Activated CD4-positive, alpha-beta T cell treated with anti-CD3 and anti-CD28 coated beads, Interleukin-2, amount 50 U/mL, for 4 hours (primary cell): ENCODE measurements at regions not wholly inside any gene's neighbourhood (a gene's known extent, or its start where the extent isn't known, plus 50 kb on each side); places are given as distances from the start of the nearest gene placed in this dataset.

ENCODE experiments used
- DNase-seq, 2 experiments: peaks; one replicate each; pipeline ENCODE4 v3.0.0-alpha.2; 2020

DNA sequence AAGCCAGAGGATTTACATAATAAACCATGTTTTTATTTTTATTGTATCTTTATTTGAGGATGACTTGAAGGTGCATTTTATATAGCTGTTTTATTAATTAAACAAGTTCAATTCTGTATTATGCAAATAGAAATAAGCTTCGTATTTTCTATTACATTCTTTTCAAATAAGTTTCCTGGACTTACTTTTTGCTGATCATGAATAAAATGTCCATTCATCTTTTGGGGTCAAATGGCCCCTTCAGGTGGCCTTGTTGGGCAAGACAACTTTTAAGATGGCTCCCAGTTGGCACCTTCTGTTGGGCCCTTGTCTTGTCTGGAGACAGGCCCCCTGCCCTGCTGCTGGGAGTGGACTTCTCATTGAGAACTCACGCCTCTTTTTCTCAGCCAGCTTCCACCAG lies 654.6 kb upstream of the NOX3 start:
- no peak for DNase-seq

DNA sequence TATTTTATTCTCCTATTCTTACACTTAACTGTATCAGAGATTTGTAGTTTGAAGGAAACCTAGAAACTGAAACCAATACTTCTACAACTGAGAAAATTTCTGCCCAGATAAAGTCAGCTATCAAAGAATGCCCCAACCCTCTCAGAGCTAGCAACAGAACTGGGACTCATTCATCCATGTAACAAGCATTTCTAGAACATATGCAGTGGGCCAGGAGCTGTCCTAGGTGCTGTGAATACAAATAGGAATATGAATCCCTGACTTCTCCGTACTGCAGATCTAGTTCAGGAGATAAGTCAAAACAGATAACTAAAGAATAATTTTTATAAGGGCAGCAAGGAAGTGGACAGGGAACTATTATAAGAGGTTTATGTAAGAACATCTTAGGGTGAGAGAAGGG lies 654.1 kb upstream of the NOX3 start:
- DNase-seq = no peak

DNA sequence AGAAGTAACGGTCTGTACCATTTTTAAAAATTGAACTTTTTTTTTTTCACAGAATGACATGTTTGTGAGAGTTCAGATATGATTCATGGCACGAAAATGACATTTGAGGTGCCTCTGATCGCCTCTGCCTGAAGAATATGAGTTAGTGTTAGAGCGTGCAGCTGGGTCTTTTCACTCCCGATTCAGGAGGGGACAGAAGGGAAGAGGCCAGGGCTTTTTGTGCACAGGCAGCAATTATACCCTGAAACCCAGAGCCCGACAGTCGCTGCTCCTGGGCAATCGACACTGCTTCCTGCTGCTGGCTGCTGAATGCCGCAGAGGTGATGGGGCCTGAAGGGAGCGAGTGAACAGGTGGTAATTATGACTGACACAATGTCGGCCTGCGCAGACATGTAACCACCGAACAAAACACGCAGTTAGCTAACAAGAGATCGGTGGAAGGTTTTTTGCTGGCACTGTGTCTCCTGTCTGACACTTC lies 652.0 kb upstream of the NOX3 start:
- no peak for DNase-seq

DNA sequence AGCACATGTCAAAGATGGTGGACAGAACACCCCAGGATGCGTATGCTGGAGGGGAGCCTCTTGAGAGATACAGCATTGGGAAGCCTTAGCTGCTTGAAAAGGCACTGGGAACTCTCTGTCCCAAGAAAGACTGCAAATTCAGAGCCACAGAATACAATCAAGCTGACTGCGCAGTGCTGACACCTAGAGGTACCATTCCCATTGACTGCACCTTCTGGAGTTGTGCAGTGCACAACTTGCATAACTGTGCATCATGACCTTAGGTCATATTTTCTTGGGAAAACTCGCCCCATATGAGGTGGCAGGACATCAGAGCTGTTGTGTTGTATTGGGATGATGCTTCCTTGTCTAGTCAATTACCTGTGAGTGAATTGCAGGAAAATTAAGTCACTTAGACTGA lies 646.5 kb upstream of the NOX3 start:
- no peak for DNase-seq

DNA sequence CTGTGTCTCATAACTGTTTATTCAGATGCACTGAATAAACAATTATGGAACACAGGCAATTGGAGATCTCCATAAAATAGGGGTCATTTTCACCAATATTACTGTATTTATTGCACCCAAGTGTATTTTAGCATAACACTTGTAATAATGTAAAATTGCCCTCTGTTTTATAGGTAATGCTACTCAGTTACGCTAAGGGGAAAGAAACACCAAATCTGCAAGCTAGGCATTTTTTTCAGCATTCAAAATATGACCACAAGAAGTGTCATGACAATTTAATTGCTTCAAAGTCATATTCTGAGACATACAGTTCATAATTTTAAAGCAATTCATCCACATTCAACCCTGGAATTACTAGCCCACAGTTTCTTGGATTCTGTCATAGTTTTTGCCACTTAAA lies 643.2 kb upstream of the NOX3 start:
- DNase-seq = no peak

DNA sequence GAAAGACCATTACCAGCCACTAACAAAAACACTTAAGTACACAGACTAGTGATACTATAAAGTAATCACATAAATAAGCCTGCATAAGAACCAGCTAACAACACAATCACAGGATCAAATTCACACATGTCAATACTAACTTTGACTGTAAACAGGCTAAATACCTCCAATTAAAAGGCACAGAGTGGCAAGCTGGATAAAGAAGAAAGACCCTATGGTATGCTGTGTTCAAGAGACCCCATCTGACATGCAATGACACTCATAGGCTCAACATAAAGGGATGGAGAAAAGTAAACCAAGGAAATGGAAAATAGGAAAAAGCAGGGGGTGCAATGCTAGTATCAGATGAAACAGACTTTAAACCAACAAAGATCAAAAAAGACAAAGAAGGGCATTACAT lies 631.8 kb upstream of the NOX3 start:
- no peak for DNase-seq

DNA sequence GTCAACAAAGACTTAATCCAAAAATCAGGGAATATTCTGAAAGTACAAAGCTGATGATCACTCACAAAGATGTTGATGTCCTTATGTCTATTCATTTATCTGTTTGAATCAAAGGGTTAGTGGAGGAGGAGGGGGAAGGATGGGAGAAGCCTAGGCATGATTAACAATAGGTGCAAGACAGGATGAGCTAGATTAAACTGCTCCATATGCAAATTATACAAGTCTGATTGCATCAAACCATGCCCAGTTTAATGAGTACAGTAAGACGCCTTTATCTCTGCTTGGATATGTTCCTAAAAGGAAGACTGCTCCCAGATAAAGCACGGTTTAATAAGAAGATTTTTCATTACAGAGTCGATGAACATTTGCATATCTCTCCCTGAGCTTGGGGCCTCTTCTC lies 626.4 kb upstream of the NOX3 start:
- no peak for DNase-seq

DNA sequence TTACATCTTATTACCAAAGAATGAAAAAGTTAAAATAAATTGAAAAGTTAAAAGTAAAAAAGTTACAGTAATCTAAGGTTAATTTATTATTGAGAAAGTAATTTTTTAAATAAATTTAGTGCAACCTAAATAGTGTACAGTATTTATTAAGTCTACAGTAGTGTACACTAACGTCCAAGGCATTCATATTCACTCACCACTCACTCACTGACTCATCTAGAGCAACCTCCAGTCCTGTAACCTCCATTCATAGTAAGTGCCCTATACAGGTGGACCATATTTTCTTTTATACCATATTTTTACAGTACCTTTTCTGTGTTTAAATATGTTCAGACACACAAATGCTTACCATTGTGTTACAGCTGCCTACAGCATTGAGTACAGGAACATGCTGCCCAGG lies 624.7 kb upstream of the NOX3 start:
- DNase-seq = no peak

DNA sequence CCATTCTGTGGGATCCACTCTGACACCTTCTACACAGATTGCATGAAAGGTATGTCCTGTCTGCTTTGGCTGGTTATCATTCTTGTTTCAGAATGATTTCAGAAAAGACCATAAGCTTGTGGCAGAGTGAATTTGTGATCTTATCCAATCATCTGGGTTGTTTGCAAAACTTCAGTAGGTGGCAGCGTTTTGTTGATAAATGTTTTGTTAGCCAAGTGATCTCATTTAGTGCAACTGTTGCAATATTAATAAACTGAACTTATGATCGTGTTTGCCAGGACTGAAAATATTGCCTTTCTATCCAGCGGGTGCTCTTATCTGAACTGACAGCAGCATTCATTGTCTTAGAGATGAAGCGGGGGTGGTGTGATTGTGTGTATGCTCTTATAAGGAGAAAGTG lies 613.2 kb upstream of the NOX3 start:
- no peak for DNase-seq

DNA sequence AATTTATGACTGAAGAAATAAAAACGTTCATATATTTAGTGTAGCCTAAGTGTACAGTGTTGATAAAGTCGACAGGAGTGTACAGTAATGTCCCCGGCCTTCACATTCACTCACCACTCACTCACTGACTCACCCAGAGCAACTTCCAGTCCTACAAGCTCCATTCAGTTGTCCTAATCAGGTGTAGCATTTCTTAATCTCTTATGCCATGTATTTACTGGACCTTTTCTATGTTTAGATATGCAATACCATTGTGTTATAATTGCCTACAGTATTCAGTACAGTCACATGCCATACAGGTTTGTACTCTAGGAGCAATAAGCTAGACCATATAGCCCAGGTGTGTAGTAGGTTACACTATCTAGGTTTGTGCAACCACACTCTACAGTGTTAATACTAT lies 610.2 kb upstream of the NOX3 start:
- no peak for DNase-seq

DNA sequence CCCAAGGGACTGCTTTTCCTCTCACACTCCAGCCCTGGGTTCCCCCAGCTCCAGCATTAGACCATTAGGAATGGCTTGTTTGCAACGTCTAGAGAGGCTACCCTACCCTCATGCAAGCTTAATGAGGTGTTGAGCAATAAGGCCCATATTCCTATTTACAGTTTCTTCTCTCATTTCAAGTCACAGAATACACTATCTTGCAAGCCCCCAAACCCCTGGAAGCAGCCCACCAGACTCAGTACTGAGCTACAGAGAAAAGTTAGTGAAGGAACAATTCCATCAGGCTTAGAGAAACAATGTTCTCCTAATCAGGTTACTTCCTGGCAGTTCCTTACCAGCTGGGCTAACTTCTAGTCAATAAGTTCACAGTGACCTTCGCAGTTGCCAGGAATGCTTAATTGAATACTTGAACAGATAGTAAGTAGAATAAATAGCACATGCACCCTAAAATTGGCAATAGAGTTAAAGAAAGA lies 606.5 kb upstream of the NOX3 start:
- no peak for DNase-seq

DNA sequence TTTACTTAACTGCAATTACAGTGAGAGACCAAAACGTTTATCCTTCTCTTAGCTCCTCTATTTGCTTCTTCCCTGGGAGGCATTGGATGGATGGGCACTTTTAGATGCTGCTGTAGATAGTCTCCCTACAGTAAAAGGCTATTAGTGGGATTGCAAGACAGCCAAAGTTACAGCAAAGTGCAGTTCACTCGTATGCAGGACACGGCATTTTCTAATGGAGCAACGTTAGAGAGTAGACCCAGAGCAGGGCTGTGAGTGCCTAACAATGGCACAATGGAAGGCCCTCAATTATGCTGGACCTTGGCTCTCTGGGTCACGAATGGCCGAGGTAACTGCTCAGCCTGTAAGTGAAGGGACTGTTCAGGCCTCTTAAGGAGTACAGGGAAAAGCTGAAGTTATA lies 605.8 kb upstream of the NOX3 start:
- no peak for DNase-seq

DNA sequence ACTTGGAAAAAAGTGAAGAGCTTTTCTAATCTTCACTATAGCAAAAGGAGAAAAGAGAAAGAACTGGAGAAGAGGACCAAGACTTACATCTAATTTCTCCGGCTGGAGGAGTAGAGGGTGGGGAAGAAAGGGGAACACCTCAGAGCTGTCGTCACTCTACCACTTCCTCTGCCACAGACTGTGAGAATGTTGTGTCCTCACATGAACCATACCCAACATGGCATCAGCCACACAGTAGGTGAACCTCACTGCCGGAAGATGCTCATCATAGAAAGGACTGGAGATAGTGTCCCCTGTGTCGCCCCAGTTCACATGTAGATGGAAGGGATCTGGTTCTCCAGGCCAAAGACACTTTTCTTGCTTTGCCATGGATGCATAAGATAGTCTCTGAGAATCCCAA lies 604.4 kb upstream of the NOX3 start:
- no peak for DNase-seq

DNA sequence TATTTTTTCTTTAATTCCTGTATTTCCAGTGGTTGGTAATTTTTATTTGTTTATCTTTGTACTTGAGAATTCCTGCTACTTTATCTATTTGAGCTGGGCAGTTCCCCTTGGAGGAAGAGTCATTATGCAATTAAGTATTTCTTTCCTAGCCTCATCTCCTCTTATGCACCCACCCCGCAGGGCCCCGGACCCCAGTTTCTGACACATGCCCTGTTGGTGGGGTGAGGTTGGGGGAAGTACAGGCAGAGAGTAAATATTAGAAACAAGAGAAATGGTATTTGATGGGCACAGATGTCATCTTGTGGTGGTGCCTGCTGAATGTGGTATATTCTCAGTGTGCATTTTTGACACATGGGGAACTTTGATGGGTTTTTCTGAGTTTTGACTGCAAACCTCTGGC lies 602.7 kb upstream of the NOX3 start:
- no peak for DNase-seq

DNA sequence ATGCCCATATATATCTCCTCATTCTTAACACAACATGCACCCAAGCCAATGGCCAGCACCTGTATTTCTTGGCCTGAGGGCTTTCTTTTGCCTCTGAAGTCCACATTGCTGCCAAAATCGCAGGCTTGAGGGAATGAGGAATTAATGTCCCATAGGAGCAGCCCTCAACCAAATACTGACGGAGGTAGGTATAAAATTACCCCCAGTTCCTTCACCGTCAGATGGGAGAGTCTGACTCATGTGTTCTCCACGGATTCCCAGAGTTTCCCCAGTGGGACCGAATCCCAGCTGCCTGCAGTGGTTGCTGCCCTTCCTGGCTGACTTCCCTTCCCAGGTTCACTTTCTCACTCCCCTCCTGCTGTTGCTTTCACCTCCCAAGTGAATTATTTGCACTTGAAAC lies 602.2 kb upstream of the NOX3 start:
- no peak for DNase-seq

DNA sequence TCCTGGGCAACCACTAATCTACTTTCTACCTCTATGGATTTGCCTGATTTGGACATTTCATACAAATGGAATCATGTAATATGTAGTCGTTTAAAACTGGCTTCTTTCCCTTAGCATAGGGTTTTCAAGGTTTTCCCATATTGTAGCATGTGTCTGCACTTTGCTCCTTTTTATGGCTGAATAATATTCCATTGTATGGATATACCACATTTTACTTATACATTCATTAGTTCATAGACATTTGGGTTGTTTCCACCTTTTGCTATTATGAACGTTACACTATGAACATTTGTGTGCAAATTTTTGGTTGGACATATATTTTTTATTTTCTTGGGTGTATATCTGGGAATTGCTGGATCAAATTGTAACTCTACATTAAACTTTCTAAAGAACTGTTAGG lies 600.4 kb upstream of the NOX3 start:
- DNase-seq = no peak

DNA sequence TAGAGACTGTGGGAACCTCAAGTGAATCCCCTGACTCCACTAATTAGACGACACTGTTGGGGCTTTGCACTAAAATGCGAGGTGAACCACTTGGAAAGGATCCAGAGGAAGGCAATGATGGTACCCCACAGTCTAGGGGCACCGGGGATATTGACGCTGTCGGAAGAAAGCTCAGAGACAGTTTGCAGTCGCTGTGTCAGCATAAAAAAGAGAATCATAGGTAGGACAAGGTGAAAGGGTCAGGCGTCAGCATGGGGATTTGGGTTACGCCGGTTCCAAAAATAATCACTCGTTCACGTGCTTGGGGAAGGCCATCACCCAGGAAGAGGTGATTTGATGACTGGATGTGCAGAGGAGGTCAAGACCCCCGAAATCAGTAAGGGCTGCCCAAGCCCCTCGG lies 598.0 kb upstream of the NOX3 start:
- DNase-seq = no peak

DNA sequence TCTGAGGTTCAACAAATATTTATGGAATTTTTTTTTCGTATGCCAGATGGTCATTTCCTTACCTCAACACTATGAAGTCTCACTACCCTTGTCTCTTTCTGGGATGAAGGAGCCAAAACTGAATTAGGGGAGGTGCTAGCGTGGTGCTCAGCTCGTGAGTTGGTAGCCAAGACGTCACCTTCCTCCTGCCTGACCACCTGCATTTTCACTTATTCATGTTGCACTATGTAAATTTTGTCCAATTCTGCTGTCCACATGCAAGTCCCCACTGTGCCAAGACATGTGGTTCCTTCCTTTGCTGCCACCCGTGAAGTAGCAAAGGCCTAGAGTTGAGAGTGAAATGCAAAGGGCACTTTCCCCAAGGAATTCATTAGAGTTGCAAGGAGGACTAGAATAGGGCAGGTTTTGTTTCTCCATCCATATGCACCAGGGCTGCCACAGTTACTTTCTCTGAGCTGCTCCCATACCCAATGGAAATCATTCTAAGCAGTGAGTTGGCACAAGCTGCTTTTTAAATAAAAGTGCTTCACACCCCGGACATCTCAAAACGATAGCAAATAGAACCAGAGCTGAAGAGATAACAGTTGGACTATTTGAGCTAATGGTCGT lies 591.3 kb upstream of the NOX3 start:
- DNase-seq = no peak

DNA sequence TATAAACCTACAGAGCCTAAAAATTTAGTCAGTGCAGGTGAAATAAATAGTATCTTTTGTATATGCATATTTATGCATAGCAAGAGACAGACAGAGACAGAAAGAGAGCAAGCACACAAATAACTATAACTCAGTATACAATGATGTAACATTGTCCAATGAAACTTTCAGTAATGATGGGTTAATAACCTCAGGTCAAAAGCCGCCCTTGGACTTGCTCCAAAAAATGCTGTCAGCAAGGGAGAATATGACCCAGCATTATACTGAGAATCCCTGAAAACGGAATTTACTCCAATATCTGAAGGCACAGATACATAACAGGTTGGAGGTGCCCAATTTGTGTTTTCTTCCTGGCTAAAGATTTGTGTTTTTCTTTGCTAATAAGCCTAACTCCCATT lies 590.6 kb upstream of the NOX3 start:
- no peak for DNase-seq

DNA sequence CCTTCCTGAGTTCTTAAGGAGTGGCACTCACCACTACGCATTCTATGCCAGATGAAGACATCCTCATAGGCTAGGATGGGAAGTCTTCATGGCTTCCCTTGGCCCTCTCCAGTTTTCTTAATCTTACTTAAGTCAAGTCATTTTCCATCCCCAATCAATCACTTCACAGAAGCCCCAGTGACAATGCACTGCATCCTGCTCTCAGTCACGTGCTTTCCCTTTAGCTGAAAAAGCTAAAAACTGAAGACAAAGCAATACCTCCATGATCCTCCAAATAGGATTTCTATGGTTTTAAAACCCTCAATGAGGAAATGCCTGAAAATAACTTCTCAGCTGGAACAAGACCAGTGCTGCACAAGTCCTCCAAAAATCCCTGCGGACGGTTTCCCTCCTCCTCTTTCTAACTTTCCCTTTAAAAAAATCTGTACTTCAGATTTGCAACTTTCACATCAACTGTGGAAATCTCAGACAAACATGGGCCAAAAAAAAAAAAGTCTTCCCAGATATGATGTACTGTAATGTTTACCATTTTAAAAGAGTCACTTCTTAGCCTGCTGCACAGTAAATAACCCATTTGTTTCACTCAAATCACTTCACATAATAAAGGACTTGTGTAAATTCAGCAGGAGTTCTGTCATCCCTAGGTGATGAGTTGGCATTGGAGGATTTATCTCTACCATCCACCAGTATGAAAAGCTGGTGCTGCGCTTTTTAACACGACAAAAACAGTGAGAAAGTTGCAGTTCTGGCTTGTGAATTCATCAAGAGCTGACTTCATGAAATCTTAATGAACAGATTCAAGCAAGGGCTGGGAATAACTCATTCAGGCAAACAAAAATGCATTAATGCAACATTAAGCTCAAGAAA lies 590.0 kb upstream of the NOX3 start:
- DNase-seq = no peak

DNA sequence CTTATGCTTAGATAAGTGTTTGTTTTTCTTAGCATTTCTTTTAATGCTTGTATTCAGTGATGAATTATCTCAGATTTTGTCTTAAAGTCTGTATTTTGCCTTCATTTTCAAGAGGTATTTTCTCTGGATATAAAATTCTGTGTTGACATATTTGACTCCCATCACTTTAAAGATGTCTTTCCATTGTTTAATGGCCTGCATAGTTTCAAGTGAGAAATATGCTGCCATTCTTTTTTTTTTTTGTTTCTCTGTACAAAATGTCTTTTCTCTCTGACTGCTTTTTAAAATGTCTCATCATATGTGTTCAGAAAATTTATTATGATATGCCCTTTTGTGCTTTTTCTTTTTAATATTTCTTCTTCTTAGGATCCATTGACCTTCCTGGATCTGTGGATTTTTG lies 578.0 kb upstream of the NOX3 start:
- DNase-seq = no peak

DNA sequence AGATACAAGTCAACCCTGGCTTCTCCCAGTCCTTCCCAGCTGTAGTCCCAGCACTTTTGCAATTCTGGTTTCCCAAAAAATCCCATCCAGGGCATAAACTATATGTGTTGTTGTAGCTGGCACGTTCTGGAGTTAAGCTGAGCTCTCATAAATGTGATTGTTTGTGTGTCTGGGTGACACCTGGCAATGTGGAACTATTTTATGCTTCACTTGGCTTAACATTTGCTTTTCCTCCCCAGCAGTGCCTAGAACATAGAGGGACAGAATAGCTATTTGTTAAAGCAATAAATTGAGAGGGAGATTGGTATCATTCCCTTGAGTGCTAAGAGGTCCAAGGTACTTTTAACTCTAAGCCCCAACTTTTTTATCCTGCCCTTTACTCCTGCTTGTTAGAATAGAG lies 575.9 kb upstream of the NOX3 start:
- no peak for DNase-seq

DNA sequence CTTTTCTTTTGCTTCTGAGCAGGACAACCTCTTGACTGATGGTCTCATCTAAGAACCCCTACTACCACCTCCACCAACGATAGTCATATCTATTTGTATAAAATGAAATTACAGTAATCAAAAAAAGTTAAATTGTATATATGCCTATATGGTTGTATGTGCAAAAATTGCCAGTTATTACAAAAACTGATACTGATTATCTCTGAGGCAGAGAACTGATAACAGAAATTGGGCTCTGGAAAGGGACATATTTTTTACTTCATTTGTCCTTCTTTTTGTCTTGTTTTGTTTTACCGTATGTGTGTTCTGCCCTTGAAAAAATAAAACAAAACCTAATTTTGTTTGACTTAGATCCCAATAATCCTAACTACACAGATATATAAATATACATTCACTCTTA lies 574.4 kb upstream of the NOX3 start:
- no peak for DNase-seq

DNA sequence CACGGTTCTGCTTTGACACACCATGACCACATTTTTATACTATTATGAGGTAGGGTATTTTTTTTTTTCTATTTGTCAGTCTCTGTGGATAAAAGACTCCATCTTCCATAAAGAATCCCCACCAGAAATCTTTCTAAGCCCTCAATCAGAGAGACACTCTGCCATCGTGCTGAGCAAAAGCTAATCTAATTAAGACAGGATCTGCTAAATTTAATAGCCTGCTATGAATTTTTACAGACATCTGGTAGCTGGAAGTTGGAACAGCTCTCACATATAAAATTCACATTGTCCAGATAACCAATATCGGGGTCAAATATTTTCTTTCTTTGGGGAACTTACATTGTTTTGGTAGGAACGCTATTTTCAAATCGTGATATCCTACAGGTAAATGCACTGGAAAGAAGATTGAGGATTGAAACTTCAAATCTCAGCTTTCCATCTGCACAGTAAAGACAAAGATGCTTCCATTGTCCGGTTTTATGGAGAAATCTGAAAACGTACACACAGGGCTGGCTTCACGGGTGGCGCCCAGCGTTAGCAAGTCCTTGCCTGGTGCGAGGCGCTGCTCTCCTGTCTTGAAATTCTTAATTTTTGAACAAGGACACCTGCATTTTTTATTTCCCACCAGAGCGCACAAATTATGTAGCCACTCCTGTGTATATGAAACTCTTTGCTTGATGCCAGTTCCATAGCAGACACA lies 573.8 kb upstream of the NOX3 start:
- no peak for DNase-seq
